ENCODE measurements at regions not wholly inside any gene's neighbourhood (a gene's known extent, or its start where the extent isn't known, plus 50 kb on each side); places are given as distances from the start of the nearest gene placed in this dataset.

- TF ChIP-seq ZFX (IDR thresholded peaks at IDR 0.05; ENCODE audit: borderline replicate concordance) (no peak), CTCF (IDR thresholded peaks at IDR 0.05) (no peak)
- H3K27ac ChIP-seq = no peak overlapping the region
Measured at GRCh38 chr4:28879178-28879577, 1841.0 kb upstream of the PCDH7 start.

GRCh38 chr4:28879900-28880299 is 1840.3 kb upstream of the PCDH7 start:
- H3K27ac ChIP-seq = no peak overlapping the region
- TF ChIP-seq ZFX (IDR thresholded peaks at IDR 0.05; ENCODE audit: borderline replicate concordance) (no peak), CTCF (IDR thresholded peaks at IDR 0.05) (no peak)

- no peak for TF ChIP-seq CTCF (IDR thresholded peaks at IDR 0.05)
- TF ChIP-seq ZFX (IDR thresholded peaks at IDR 0.05; ENCODE audit: borderline replicate concordance) = no peak
- no peak overlapping the region for H3K27ac ChIP-seq
Measured at GRCh38 chr4:28883211-28883610, 1837.0 kb upstream of the PCDH7 start.

- H3K27ac ChIP-seq = no peak overlapping the region
- TF ChIP-seq ZFX (IDR thresholded peaks at IDR 0.05; ENCODE audit: borderline replicate concordance) = no peak
- TF ChIP-seq CTCF (IDR thresholded peaks at IDR 0.05) = no peak
Measured at GRCh38 chr4:28886934-28887333, 1833.2 kb upstream of the PCDH7 start.

GRCh38 chr4:28890949-28891775 is 1829.0 kb upstream of the PCDH7 start:
- TF ChIP-seq ZFX (IDR thresholded peaks at IDR 0.05; ENCODE audit: borderline replicate concordance) = no peak
- TF ChIP-seq CTCF (IDR thresholded peaks at IDR 0.05) = no peak
- H3K27ac ChIP-seq = no peak overlapping the region

GRCh38 chr4:28913466-28913865 is 1806.7 kb upstream of the PCDH7 start:
- no peak overlapping the region for H3K27ac ChIP-seq
- TF ChIP-seq ZFX (IDR thresholded peaks at IDR 0.05; ENCODE audit: borderline replicate concordance) (no peak), CTCF (IDR thresholded peaks at IDR 0.05) (no peak)

GRCh38 chr4:28916585-28916984 is 1803.6 kb upstream of the PCDH7 start:
- H3K27ac ChIP-seq = no peak overlapping the region
- TF ChIP-seq ZFX (IDR thresholded peaks at IDR 0.05; ENCODE audit: borderline replicate concordance) (no peak), CTCF (IDR thresholded peaks at IDR 0.05) (no peak)
